Umbilical cord (tissue), 1 donor: ENCODE measurements at regions not wholly inside any gene's neighbourhood (a gene's known extent, or its start where the extent isn't known, plus 50 kb on each side); places are given as distances from the start of the nearest gene placed in this dataset.
"Not testable (repeated sequence)": the region's sequence is repeated elsewhere in the genome, so short reads cannot be mapped to it uniquely, and the experiment has no call there.

ENCODE experiments used
- DNase-seq: peaks from one replicate; pipeline ENCODE4 v3.0.0-alpha.2; 2015; ENCODE audit warnings: low spot score

GRCh38 chrX:94600077-94600476, 926.1 kb downstream of the FAM133A start:
- DNase-seq, result no peak

- no peak for DNase-seq
These were observed 938.1 kb downstream of the FAM133A start for GRCh38 chrX:94612140-94612539.

GRCh38 chrX:94633237-94633636, 959.2 kb downstream of the FAM133A start:
- no peak for DNase-seq

DNA sequence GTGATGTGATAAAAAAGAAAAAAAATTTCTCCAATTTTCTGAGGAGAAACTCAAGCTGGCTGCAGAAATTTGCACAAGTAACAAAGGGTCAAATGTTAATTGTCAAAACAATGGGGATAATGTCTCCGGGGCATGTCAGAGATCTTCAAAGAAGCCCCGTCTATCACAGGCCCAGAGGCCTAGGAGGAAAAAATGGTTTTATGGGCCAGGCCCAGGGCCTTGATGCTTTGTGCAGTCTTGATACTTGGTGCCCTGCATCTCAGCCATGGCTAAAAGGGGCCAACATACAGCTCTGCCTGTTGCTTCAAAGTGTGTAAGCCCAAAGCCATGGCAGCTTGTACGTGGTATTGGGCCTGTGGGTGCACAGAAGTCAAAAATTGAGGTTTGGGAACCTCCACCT, 961.0 kb downstream of the FAM133A start:
- DNase-seq, result no peak

GRCh38 chrX:94645726-94646125, 971.7 kb downstream of the FAM133A start:
- DNase-seq, result no peak

DNA sequence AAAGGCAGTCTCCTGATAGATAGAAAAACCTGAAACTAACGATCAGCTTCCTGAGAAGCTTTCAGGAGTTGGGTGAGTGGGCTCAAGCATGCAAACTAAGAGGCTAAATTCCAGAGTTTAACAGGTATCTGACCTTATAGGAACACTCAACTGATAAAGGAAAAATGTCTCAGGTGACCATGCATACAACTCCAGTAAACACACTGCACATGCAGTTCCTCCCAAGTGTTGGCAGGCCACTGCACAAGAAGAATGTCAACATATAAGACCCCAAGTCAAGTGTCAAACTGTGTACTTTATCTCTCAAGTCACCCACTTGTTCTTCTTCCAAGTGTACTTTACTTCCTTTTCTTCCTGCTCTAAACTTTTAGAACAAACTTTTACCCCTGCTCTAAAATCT, 981.2 kb downstream of the FAM133A start:
- no peak for DNase-seq

GRCh38 chrX:94662689-94663088, 988.7 kb downstream of the FAM133A start:
- DNase-seq, result no peak

- DNase-seq, result no peak
These were observed 1002.3 kb downstream of the FAM133A start for GRCh38 chrX:94676285-94676684.

- DNase-seq, result no peak
These were observed 1012.1 kb downstream of the FAM133A start for GRCh38 chrX:94686071-94686470.

DNA sequence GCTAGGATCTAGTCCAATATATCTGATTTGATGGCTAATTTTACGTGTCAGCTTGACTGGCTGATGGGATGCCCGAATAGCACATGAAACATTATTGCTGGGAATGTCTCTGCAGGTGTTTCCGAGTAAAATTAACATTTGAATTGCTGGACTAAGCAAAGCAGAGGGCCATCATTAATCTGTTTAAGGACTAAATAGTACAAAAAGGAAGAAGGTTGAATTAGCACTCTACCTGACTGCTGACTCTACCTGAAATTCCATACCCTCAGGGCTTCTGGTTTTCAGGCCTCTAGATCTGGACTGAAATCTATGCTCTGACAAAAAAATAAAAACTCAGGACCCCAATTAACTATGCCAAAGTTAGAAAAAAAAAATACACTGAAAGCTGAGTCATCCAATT, 1021.9 kb downstream of the FAM133A start:
- no peak for DNase-seq

DNA sequence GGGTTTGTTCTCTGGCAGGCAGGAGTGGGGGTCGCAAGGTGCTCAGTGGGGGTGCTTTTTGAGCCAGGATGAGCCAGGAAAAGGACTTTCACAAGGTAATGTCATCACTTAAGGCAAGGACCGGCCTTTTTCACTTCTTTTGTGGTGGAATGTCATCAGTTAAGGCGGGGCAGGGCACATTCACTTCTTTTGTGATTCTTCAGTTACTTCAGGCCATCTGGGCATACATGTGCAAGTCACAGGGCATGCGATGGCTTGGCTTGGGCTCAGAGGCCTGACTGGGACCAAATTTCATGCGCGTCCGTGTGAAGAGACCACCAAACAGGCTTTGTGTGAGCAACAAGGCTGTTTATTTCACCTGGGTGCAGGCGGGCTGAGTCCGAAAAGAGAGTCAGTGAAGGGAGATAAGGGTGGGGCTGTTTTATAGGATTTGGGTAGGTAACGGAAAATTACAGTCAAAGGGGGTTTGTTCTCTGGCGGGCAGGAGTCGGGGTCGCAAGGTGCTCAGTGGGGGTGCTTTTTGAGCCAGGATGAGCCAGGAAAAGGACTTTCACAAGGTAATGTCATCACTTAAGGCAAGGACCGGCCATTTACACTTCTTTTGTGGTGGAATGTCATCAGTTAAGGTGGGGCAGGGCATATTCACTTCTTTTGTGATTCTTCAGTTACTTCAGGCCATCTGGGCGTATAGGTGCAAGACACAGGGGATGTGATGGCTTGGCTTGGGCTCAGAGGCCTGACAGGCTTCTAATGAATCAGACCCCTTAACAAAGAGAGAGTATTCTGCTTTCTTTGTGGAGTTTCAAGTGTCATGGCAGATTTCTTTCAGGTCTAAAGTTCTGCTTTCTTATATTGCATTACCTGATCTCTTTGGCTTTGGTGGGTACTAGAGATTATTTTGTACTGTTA, 1030.6 kb downstream of the FAM133A start:
- not testable (repeated sequence) for DNase-seq

GRCh38 chrX:94721386-94721785, 1047.4 kb downstream of the FAM133A start:
- DNase-seq, result no peak

- no peak for DNase-seq
These were observed 1048.6 kb downstream of the FAM133A start for GRCh38 chrX:94722578-94722977.

DNA sequence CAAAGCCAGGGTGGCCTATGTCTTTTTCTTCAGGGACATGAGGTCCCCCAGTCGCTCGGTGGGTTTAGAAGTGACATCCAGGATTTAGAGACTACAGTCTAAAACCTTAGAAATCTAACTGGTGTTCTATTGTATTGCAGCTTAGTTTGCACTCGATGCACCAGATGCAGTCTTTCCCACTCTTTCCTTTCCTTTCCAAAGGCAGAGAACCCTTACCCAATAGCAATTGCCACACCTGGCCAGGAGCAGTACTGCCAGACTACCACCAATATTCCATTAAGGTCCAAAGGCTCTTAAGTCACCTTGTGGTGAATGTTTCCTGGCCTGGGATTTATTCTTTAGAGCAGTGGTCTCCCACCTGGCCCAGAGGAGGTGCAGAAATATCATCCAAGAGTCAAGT, 1068.8 kb downstream of the FAM133A start:
- DNase-seq, result no peak

- no peak for DNase-seq
These were observed 1069.5 kb downstream of the FAM133A start for GRCh38 chrX:94743478-94743877.

- DNase-seq, result no peak
These were observed 1070.8 kb downstream of the FAM133A start for GRCh38 chrX:94744786-94745185.

- DNase-seq, result no peak
These were observed 1077.6 kb downstream of the FAM133A start for GRCh38 chrX:94751611-94752010.

DNA sequence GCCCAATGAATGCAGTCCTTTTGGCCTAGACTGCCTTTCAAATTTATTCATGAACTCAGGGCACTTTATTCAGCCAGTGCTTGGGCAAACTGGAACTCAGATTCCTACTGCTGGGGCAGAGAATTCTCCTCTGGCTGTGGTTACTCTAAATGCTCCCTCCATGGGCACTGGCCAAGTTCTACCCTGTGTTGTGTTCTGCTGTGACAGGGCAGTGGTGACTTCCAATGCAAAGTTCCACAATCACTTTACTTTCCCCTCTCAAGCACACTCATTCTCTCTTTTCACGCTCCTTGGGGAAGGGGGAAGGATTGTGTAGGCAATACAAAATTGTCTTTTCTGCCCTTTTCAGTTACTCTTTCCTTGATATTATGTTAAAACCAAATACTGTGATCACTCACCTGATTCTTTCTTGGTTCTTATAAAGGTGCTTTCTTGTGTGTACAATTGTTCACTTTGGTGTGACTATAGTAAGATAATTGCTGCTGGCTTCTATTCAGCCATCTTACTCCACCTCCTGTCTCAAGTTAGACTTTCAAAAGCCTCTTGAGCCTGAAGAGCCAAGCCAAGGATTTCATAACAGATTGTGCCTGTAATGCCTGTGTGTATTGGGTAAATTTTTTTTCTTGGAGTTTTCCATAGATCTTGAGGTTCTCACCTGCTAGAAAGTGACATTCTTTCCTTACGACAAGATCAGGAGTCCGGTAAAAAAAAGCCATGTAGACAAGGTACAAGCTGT, 1078.6 kb downstream of the FAM133A start:
- no peak for DNase-seq

DNA sequence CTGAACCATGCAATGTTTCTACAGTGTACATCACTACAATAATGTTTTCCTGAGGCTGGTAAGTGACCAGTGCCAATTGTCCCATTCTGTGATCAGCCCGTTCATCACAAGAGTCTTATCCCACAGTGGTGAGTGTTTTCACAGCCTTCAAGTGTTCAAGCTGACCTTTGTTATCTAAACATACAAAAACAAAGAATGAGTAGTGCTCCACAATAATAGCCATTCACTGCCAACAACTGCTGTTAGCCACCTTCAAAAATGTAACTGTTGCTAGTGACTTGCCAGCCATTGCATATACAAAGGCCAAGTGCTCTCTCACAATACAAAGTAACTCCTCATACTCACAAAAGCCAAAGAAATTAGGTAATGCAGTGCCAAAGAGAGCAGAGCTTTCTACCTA, 1084.1 kb downstream of the FAM133A start:
- DNase-seq, result no peak

- no peak for DNase-seq
These were observed 1101.6 kb downstream of the FAM133A start for GRCh38 chrX:94775640-94776039.

GRCh38 chrX:94813541-94813940, 1139.5 kb downstream of the FAM133A start:
- DNase-seq, result no peak

DNA sequence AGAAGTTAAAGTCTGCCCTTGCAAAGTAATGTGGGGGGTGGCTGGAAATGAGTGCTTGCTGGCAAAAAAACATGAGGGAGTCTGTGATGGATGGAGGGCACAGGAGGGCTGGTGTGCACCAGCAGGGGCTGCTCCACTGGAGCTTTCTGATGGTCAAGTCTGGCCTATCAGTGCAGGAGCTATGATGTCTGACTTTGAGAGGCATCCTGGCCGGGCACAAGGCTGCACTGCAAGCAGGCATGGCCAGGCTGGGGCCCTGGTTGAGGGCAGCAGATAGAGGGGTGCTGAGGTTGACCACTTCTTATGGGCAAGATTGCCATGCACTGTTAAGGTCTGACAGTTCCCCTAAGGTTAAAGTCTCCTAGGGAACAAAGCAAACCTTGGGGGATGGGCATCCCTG, 1140.2 kb downstream of the FAM133A start:
- no peak for DNase-seq

GRCh38 chrX:94830717-94831116, 1156.7 kb downstream of the FAM133A start:
- DNase-seq, result no peak
